ENCODE measurements at regions not wholly inside any gene's neighbourhood (a gene's known extent, or its start where the extent isn't known, plus 50 kb on each side); places are given as distances from the start of the nearest gene placed in this dataset.

DNA sequence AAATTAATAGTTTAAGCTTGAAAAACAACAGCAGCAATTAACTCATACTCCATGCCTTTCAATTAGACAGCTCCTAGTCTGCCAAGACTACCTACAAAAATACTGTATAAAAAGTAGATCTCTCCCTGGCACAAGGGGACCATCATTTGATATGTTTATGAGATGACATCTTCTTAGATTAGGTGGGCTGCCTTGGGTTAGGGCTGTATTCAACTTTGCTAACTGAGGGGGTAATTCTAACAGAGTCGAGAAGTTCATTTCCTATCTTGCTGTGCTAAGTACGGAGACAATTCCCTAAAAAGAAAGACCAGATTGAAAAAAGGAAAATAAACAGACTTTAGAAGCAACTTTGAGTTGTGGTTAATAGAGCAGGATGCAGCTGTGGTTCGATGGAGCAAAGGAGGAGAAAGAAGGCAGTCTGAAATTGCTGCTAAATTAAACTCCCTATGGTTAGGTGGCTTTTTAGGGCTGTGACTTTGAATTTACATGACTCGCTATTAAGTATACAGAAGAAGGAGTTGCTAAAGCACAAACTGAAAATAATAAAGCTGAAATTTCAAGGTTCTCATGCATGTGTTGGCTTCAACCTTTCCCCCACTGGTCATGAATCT lies 75.4 kb downstream of the CDC7 start:
- DNase-seq (ENCODE audit: low spot score) (no peak), FAIRE-seq (no peak)

DNA sequence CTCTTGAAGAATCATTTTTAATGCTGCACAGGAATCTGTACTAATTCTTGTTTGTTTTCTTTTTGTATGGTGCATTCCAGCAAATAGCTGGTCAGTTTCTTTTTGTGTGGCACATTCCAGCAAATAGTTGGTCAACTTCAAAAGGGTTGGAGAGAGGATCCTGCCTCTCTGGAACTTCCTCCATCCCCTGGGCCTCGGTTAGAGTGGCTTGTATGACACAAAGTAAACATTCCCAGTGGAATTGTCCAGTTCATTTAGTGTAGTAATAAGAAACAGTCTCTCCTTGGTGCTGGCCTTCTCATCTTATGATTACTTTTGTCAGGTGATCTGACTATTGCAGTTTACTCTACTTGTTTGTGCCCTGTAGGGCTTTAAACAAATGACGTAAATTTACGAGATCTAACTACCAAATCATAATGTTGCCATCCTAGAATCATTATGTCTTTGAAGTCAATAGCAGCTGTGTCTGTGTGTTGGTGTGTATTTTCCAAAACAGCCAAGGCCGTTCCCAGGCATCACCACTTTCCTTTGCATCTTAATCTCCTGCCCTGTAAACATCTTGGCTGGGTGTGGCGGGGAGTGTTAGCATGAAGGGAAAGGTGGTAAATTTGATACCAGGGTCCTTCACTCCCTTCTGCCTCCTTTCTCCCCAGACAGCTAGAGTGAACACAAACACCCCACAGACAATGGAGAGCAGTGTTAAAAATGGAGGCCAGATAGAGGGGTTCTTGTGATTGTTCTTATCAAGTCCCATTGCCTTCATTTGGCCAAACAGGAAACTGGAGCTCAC lies 77.9 kb downstream of the CDC7 start:
- no peak for DNase-seq (ENCODE audit: low spot score)
- no peak for FAIRE-seq

DNA sequence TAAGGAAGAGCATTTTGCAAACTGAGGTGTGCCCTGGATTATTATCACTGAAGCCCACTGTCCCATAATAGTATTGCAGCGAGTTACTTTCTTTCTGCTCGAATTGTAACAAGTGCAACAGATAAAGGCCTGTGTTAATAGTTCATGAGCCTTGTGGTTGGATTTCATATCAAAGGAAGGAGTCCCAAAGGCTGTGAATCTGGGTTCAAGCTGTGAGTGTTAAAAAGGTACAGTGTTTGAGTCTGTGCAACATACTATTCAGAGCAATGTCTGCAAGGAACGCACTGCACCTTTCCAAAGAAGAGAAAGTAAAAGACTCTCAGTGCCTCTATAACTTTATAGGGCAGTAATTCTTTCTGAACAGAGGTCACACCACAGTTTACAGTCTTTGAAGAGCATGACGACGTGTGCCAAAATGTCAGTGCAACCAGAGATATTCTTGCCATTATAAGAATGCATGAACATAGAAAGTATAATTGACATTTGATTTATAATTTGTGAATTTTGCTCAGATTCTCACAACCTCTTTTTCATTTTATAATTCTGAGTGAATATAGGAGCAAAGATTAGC lies 79.1 kb downstream of the CDC7 start:
- FAIRE-seq = no peak
- DNase-seq (ENCODE audit: low spot score) = no peak

DNA sequence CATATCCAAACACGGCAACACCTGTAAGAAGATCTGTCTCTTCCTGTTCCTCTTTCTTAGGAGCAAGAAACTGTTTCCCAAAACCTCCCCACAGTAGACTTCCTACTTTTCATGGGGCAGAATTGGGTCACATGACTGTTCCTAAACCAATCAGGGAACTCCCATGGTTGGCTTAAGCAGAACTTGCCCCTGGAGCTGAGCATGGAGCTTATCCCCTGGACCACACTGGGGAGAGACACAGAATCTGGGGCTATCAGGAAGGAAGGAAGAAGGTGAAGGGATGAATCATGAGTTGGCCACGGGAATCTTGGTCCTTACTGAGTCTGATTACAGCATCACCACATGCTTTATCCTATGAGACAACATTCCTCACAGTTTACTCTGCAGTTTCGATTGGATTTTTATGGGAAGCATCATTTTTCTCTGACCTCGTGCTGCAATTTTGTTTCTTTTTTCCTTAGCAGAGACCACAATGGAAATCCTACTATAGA lies 81.8 kb downstream of the CDC7 start:
- FAIRE-seq (peak; percentile 5), DNase-seq (ENCODE audit: low spot score) (peak; percentile 76)

DNA sequence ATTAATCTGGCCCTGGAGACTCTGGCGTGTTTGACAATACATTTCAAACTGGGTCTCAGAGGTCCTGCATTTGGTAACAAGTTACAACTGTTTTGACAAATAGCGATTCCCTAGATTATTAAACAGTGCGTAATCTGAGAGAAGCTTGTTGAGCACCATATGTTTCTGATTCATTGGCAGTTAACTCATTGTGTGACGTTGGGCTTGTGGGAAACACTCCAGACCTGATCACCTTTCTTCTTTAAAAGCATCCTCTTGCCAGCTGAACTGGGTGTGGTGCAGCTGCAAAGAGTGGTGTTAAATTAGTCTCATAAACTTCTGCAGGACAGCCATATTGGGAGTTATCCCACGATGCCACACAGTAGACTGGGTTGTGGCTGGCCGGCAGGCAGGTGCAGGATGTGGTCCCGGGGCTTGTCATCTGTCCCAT lies 82.7 kb downstream of the CDC7 start:
- FAIRE-seq (no peak), DNase-seq (ENCODE audit: low spot score) (no peak)

DNA sequence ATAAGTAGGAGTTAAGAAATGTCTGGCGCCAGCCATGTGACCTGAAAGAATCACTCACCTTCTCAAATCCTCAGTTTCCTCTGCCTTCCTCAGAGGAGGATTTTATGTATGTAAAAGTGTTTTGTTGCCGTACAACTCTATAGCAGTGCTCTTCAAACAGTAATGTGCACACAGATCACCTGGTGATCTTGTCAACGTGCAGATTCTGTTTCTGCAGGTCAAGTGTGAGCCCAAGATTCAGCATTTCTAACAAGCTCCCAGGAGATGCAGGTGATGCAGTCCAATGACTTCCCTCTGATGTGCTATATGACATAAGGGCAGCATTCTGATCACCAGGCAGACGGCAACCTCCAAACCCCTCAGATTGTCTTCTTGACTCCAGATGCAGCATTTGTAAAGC lies 83.7 kb downstream of the CDC7 start:
- FAIRE-seq (no peak), DNase-seq (ENCODE audit: low spot score) (no peak)

DNA sequence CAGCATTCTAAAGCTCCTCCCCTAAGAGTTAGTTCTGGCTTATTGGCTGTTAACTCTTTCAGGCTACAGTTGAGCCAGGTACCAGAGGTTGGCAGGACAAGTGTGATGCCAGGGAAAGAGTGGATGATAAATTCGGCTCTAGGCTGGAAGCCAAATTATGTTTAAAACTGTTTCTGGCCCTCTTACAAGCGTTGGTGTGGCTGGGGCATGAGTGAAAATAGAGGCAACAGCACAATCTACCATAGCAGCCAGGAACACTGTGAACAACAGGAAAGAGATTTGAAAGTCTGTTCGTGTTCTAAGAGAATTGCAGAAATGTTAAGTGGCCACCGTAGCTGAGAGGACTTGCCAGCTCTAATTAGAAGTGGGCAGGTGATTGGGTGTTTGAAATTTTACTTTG lies 84.2 kb downstream of the CDC7 start:
- DNase-seq (ENCODE audit: low spot score) = no peak
- FAIRE-seq = no peak

DNA sequence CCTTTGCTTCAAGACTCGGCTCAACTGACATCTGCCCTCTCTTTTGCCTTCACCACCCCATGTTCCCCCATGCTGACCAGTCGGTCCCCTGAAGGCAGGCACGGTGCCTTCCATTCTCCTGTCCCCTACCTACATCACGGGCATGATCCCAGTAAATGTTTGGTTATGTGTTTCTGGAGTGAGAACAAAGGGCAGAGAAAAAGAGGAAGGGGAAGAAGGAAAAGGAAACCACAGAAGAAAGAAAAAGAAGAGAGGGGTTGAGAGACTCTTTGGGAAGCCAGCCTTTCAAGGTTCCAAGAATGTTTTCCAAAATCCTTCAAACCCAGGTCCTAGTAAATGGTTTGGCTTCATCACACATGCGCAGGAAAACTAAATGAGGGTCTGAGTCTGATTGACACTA lies 84.9 kb downstream of the CDC7 start:
- FAIRE-seq = no peak
- no peak for DNase-seq (ENCODE audit: low spot score)

DNA sequence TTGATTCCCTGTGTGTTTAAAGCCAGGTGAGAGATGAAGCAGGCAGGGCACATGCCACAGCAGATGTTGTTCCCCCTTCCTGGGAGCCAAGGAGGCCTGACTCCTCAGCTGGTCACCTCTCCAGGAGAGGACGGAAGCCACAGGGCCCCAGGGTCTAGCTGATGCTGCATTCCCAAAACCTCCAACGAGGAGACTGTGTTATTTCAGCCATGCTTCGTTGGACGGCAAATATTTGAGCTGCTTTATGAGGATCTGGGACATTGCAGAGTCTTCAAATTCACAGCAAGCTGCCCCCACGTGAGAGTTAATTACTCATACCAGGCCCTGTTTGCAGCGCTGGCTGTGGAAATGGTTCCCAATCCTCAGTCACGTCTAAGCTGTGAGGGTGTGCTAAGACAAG lies 85.3 kb downstream of the CDC7 start:
- DNase-seq (ENCODE audit: low spot score) (peak; percentile 83), FAIRE-seq (peak; percentile 69)

DNA sequence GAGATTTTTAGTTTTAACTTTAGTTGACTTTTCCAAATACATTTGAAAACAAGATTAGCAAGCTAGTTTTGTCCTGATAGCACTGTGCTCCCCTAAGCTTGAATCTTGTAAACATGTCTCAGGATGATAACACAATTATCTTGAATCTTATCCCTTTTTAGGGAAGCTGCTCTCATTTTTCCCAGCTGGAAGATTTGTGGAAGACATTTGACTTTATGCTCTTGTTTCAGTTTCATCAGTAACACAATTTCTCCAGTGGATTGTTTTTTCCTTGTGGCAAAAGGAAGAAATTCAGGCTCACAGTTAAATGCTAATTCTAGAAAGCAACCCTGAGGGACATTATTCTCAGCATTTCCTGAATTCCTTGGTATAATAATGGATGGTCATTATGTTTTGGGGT lies 88.8 kb downstream of the CDC7 start:
- no peak for FAIRE-seq
- no peak for DNase-seq (ENCODE audit: low spot score)

DNA sequence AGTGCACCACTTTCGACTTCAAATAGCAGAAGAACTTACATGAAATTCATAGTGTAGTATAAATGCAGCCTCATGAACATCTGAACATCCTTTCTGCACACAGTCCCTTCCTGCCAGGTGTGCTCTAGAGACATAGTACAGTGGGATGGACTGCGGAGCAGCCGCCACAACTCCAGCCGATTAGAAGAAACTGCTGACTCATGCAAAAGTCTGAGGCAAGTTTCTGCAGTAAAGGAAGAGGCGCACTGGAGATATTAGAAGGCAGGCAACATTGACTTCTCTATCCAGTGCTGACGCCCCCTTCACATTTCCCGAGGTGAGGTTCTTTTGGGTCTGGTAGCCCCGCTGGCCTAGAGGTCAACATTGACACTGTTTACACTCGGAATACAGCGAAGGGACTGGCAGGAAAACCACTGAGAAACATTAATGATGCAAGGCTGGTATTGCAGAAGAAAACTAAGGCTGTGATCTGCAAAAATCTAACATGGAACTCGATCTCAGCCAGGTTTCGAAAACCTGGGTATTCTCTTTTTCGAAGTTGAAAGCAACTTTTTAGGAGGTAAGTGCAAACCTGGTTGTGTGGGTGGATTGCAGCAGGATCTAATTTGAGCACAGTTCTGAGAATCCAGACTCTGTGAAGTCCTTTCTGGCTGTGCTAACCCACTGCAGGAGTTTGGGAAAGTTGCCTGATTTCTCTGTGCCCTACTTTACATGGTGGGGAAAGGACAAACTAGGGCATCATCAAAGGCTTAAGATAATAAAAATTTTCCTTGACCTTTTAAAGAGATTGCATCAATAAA lies 90.7 kb downstream of the CDC7 start:
- DNase-seq (ENCODE audit: low spot score) = no peak
- no peak for FAIRE-seq

DNA sequence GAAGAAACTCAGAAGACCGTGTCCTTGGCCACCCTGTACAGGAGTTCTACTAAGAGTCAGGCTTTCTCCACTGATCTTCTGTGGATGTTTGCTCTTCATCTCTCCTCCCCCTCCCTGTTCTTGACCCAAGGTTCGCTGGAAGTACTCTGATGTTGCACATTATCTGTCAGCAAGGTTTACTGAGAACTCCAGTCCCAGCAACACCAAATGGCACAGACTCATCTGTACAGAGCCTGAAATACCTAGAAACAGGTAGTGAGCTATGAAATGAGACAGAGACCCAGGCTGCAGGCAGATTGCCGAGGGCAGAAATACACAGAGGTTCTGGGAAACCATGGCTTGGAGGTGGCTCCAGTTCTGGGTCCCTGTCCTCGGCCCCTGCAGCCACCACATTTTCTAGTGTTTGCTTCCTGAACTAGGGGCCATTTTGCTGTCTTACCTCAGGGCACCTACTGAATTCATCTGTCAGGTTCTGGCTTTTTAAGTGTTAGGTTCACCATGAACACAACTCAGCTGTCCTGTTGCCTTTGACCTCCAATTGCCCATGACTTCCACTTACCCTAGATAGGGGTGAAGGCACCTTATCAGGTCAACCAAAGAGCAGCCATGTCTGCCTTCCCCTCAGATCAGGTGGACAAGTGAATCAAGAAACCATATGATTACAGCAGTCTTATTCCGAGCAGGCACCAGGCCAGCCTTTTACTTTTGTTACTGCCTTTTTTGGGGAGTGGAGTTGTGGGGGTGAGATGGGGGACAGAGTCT lies 92.2 kb downstream of the CDC7 start:
- no peak for FAIRE-seq
- DNase-seq (ENCODE audit: low spot score) = no peak

DNA sequence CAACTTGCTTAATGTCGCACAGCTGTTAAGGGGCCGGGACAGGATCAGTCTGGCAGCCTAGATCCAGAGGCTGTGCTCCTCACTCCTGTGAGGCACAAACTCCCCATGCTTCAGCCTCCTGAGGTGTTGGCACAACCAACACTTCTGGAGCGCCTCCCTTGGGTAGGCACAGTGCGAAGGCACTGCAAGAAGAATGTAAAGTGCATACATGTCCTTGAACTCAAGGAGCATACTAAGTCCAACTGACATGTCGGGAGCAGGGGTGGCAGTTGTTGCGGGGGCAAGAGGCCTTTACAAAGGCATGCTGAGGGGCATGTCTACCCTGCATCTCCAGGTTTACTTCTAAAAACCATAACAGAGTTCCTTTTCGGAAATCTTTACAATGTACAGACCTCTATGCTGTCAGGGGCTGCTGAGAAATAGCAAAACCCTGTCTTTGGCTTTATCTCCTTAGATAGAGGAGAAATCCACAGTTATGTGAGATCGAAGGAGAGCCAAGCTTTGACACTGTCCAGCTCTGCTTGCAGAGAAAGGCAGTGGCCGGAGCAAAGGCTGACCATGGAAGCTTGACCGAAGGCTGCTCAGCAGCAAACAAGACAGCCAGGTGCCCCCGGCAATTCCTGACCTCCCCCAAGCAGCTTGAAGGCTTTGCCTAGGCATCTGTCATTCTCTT lies 93.9 kb downstream of the CDC7 start:
- DNase-seq (ENCODE audit: low spot score) = no peak
- FAIRE-seq = no peak

DNA sequence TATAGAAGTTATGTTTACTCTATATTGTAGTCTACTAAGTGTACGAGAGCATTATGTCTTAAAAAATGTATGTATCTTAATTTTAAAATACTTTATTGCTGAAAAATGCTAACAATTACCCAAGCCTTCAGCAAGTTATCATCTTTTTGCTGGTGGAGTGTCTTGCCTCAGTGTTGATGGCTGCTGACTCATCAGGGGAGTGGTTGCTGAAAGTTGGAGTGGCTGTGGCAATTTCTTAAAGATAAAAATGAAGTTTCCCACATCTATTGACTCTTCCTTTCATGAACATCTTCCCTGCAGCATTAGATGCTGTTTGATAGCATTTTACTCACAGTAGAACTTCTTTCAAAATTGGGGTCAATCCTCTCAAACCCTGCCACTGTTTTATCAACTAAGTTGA lies 95.8 kb downstream of the CDC7 start:
- DNase-seq (ENCODE audit: low spot score) (no peak), FAIRE-seq (no peak)

DNA sequence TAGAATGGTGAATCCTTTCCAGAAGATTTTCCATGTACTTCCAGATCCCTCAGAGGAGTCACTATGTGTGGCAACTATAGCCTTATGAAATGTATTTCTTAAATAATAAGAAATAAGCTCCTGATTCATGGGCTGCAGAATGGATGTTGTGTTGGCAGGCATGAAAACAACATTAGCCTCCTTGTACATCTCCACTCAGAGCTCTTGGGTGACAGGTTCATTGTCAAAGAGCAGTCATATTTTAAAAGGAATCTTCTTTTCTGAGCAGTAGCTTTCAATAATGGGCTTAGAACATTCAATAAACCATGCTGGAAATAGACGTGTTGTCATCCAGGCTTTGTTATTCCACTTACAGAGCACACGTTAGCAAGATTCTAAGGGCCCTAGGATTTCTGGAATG lies 96.6 kb downstream of the CDC7 start:
- DNase-seq (ENCODE audit: low spot score) (no peak), FAIRE-seq (no peak)

DNA sequence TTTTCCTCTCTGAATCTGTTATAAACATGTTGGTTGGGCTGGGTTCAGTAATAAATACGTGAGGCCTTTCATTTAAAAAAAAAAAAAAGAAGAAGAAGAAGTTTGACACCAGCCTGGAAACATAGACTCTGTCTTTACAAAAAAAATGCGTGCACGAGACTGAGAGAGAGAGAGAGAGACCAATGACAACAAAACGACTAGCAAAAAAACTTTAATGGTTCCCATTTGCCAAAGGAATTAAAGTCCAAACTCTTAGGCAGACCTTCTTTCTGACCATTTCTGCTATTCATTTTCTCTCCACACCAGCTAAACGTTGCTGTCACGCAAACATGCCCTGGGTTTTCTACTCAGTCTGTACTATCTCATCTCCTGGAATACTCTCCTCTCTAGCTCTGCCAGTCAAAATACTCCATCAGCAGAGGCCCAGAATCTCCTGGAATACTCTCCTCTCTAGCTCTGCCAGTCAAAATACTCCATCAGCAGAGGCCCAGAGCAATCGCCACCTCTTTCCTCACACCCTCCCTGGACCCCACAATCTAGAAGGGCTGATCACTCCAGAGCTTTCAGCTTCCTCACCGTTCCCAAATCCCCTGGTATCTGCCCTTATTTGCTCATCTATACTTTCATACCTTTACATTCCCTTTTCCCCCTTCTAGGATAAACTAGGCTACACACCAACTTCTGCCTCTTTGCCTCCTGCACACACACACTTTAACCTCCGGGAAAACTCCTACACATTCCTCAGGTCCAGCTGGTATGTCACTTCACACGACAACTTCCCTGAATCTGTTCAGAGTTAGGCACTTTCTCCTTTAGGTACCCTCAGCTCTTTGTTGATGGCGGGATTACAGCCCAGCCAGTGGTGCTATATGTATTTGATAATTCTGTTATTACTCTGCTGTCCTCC lies 100.0 kb downstream of the CDC7 start:
- DNase-seq (ENCODE audit: low spot score) (peak; percentile 10), FAIRE-seq (no peak)

DNA sequence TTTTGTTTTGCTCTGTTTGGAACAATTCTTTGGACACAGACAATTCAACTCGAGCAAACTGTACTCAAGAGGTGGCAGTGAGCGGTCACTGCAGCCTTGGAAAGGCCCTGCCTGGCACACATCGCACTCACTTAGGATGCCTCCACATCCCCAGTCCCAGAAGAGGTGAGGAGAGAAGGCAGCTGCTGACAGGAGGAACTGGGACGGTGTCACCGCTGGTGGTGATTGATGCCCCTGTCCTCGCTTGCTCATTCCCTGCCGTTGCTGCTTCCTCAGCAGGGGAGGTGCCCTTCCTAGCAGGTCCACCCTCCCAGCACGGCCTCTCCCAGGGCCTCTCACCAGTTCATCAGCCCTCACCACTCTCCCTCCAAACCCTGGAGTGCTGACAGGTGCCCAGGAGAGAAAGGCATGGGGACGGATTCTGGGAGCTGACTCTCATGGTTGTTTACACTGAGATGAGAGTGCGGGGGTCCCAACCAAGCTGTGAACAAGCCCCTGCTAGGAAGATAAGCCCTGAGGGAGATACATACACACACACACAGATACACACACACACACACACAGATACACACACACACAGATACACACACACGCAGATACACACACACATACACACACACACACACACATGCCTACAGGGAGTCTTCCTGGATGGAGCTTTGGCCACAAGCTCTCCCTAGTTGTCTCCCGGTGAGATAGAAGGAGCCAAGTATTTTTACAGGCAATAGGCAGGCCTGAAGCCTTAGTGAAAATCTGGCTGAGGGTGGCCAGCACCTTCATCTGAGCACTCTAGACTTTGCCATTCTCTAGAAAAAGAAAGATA lies 101.1 kb downstream of the CDC7 start:
- no peak for FAIRE-seq
- no peak for DNase-seq (ENCODE audit: low spot score)

DNA sequence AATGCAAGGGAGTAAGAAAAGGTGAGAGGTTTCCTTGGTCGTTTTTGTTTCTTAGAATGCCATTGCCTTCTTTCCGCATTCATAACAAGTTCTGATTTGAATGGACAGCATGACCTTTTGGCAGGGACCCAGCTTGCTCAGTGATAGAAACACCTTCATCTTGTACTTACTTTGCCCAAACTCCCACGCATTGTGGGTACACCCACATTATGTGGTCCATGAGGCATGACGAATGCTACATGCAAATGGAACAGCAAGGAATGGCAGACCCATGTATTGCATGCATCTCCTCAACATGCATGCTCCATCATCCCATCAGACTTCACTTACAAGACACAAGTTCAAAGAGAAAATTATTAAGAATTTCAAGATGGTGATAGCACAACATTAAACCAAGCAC lies 102.8 kb downstream of the CDC7 start:
- DNase-seq (ENCODE audit: low spot score) (peak; percentile 31), FAIRE-seq (no peak)

DNA sequence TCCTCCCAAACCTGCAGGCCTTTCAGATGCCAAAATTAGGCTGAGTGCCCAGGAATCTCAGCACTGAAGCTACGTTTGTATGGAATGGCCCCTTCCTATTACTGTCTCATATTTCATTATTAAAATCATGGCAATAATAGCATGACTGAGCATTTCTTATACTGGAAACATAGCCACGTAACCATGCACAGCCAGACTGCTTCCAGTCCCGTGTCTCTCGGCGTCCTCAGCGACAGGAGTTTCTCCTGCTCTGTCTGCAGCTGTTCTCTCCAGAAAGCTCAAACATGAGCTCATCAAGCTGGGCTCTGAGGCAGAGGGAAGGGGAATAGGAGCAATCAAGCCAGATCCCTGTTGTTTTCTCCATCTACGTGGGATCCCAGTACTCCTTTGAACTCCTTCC lies 104.0 kb downstream of the CDC7 start:
- DNase-seq (ENCODE audit: low spot score) (no peak), FAIRE-seq (no peak)

Data from RCC 7860 (cell line).